LNCaP clone FGC (cell line): ENCODE measurements at regions not wholly inside any gene's neighbourhood (a gene's known extent, or its start where the extent isn't known, plus 50 kb on each side); places are given as distances from the start of the nearest gene placed in this dataset.

ENCODE experiments used
- DNase-seq: peaks from one replicate; pipeline ENCODE4 v3.0.0-alpha.2; 2011; ENCODE audit warnings: low read depth
- H3K4me3 ChIP-seq: 2 replicates; pipeline ENCODE4 v1.5.1; 2011; ENCODE audit warnings: mild to moderate bottlenecking, low read depth, low read length, control low read depth
- CTCF ChIP-seq: IDR thresholded peaks from 2 replicates; pipeline ENCODE4 v1.5.1; 2012; ENCODE audit warnings: mild to moderate bottlenecking; ENCODE audit not compliant: control insufficient read depth, insufficient read depth; ENCODE audit errors: extremely low read depth

GRCh38 chr14:28088125-28088524 is 678.5 kb upstream of the FOXG1 start:
- H3K4me3 ChIP-seq = no peak overlapping the region
- DNase-seq = no peak
- no peak for TF ChIP-seq CTCF

- no peak for DNase-seq
- no peak overlapping the region for H3K4me3 ChIP-seq
- TF ChIP-seq CTCF = no peak
Observed at GRCh38 chr14:28097585-28097984, 669.0 kb upstream of the FOXG1 start.

- no peak for DNase-seq
- no peak for TF ChIP-seq CTCF
- no peak overlapping the region for H3K4me3 ChIP-seq
Observed at GRCh38 chr14:28098856-28099255, 667.7 kb upstream of the FOXG1 start.

GRCh38 chr14:28102001-28102400 is 664.6 kb upstream of the FOXG1 start:
- no peak for DNase-seq
- no peak overlapping the region for H3K4me3 ChIP-seq
- no peak for TF ChIP-seq CTCF

- no peak for DNase-seq
- TF ChIP-seq CTCF = no peak
- H3K4me3 ChIP-seq = no peak overlapping the region
Observed at GRCh38 chr14:28102814-28103213, 663.8 kb upstream of the FOXG1 start.

- no peak for DNase-seq
- TF ChIP-seq CTCF = no peak
- no peak overlapping the region for H3K4me3 ChIP-seq
Observed at GRCh38 chr14:28113311-28113710, 653.3 kb upstream of the FOXG1 start.

GRCh38 chr14:28116716-28117115 is 649.9 kb upstream of the FOXG1 start:
- 0 out of 2 replicates have a peak, but pooled peaks have one; percentile 5 for TF ChIP-seq CTCF
- no peak for DNase-seq
- no peak overlapping the region for H3K4me3 ChIP-seq
